Retinal pigment epithelial cell (primary cell): ENCODE measurements at regions not wholly inside any gene's neighbourhood (a gene's known extent, or its start where the extent isn't known, plus 50 kb on each side); places are given as distances from the start of the nearest gene placed in this dataset.
"Not testable (repeated sequence)": the region's sequence is repeated elsewhere in the genome, so short reads cannot be mapped to it uniquely, and the experiment has no call there.

Experiments
- DNase-seq: peaks from one replicate; pipeline ENCODE4 v3.0.0-alpha.2; 2010; ENCODE audit warnings: low read depth
- H3K4me3 ChIP-seq: 2 replicates; pipeline ENCODE4 v1.5.1; 2011; ENCODE audit warnings: mild to moderate bottlenecking, low read length, control low read depth, moderate library complexity
- CTCF ChIP-seq: conservative IDR thresholded peaks from 2 replicates; pipeline ENCODE4 v1.5.1; 2011; ENCODE audit warnings: low read depth, low read length, control low read depth, inconsistent platforms

GRCh38 chr2:138066139-138066806, 102.0 kb downstream of the HNMT start:
- no peak for DNase-seq
- TF ChIP-seq CTCF = no peak
- no peak overlapping the region for H3K4me3 ChIP-seq

DNA sequence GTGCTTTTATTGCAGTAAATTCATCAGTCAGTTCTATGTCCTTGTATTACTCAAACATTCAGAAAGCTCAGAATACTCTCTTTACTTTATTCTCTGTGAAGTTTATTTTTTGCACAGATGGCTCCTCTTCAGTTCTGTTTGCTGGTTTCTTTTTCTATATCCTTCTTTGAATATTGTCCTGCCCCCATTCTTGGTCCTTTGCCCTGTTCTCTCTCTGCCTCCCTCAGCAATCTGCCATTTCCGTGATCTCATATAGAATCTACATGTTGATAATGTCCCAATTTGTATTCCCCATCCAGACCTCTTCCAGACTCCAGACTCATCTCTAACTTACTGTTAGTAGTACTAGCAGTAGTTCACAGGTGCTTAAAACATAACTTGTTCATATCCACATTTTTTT, 102.6 kb downstream of the HNMT start:
- no peak for TF ChIP-seq CTCF
- no peak for DNase-seq
- no peak overlapping the region for H3K4me3 ChIP-seq

DNA sequence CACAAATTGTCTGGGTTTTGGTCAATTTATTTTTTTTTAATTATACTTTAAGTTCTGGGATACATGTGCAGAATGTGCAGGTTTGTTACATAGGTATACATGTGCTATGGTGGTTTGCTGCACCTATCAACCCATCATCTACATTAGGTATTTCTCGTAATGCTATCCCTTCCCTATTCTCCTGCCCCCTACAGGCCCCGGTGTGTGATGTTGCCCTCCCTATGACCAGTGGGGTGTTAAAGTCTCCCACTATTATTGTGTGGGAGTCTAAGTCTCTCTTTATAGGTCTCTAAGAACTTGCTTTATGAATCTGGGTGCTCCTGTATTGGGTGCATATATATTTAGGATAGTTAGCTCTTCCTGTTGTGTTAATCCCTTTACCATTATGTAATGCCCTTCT, 104.4 kb downstream of the HNMT start:
- DNase-seq, H3K4me3 ChIP-seq: not testable (repeated sequence)

DNA sequence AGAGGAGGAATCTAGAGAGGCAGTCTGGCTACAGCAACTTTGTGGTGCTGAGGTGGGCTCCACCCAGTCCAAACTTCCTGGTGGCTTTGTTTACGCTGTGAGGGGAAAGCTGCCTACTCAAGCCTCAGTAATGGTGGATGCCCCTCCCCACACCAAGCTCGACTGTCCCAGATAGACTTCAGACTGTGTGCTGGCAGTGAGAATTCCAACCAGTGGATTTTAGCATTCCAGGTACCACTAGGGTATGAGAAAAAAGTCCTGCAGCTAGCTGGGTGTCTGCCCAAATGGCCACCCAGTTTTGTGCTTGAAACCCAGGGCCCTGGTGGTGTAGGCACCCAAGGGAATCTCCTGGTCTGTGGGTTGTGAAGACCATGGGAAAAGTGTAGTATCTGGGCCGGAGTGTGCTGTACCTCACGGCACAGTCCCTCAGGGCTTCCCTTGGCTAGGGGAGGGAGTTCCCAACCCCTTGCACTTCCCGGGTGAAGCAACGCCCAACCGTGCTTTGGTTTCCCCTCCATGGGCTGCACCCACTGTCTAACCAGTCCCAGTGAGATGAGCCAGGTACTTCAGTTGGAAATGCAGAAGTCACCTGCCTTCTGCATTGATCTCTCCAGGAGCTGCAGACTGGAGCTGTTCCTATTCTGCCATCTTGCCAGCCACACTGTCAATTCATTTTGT, 106.9 kb downstream of the HNMT start:
- not testable (repeated sequence) for H3K4me3 ChIP-seq, DNase-seq

DNA sequence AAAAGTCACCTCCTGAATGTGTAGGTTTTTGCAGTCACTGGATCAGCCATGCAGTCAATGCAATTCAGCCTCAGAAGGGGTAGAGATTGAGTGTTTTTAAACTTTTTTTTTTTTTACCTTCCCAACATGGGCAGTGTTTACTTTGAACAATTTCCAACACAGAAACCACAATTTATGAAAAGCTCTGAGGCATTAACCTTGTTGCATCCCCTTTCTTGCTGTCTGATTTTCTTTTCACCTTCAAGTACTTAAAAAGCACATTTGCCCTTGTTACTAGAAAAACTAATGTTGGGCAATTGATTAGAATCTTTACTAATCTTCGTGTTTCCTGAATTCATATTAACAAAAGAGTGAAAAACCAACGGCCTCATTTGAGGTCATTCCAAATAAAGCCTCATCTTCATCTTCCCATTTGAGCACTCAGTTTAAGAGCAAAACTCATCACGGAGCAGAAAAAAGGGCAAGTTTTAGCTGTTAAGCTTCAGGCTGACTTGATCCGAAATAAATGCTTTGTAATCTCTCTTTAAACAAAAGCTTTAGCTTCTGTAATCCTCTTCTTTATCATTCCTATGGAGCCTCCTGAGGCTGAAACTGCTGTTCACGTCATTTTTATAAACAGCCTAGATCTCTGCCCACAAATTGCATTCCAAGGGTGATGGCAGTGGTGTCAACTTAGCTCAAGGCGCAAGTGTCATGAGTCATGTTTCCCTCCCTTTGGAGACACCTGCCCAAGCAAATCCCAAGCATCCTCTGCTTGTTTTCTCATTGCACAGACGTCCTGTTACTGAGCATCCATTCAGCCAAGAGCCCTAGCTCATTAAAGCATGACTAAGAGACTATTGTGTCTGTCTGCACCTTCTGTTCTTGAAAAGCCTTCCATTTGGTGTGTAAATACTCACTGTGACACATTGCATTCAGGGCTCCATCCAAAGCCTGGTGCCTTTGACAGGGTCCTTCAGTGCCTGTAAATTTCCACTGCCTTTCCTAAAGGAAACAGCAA, 107.7 kb downstream of the HNMT start:
- peak; percentile 79 for DNase-seq
- no peak overlapping the region for H3K4me3 ChIP-seq
- no peak for TF ChIP-seq CTCF

DNA sequence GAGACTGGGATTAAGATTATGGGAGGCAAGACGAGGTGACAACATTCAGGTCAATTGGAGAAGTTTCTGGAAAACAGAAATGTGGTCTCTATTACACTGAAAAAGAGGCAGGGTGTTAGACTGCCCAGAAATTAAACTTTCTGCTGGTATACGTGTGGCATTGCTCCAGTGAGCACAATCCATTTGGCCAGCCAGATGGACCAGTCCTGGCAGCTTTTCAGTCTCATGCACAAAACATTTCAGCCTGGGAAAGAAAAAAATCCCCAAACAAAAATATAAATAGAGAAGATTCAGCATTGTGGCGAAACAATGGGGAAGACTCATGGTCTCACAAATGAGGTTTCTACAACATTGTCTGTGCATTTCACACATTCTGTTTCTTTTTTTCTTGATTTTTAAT, 113.9 kb downstream of the HNMT start:
- TF ChIP-seq CTCF = no peak
- DNase-seq = no peak
- H3K4me3 ChIP-seq = no peak overlapping the region

GRCh38 chr2:138079976-138080375, 115.7 kb downstream of the HNMT start:
- TF ChIP-seq CTCF = no peak
- DNase-seq = no peak
- no peak overlapping the region for H3K4me3 ChIP-seq
